ENCODE measurements at regions not wholly inside any gene's neighbourhood (a gene's known extent, or its start where the extent isn't known, plus 50 kb on each side); places are given as distances from the start of the nearest gene placed in this dataset.
"Not testable (repeated sequence)": the region's sequence is repeated elsewhere in the genome, so short reads cannot be mapped to it uniquely, and the experiment has no call there.

- peaks cover 16% of the 10 kb centered on the region for H3K4me1 Mint-ChIP-seq (ENCODE audit: low read depth)
- DNase-seq (ENCODE audit: low spot score) = no peak
- no peak overlapping the region for H3K4me3 Mint-ChIP-seq
- H3K36me3 Mint-ChIP-seq (ENCODE audit: low read depth) = no peaks in the 10 kb centered on the region
- no peak overlapping the region for H3K27ac Mint-ChIP-seq
- no peaks in the 10 kb centered on the region for H3K9me3 Mint-ChIP-seq
- H3K27me3 Mint-ChIP-seq (ENCODE audit: low read depth) = peaks cover 36% of the 10 kb centered on the region
These were observed 173.8 kb downstream of the TMEM26 start for GRCh38 chr10:61279400-61279799.

GRCh38 chr10:61278556-61278955 is 174.6 kb downstream of the TMEM26 start:
- Mint-ChIP-seq H3K27me3 (ENCODE audit: low read depth) (peaks cover 41% of the 10 kb centered on the region), H3K9me3 (no peaks in the 10 kb centered on the region), H3K36me3 (ENCODE audit: low read depth) (no peaks in the 10 kb centered on the region), H3K4me3 (no peak overlapping the region), H3K27ac (no peak overlapping the region), H3K4me1 (ENCODE audit: low read depth) (peaks cover 8% of the 10 kb centered on the region)
- DNase-seq (ENCODE audit: low spot score) = no peak

DNA sequence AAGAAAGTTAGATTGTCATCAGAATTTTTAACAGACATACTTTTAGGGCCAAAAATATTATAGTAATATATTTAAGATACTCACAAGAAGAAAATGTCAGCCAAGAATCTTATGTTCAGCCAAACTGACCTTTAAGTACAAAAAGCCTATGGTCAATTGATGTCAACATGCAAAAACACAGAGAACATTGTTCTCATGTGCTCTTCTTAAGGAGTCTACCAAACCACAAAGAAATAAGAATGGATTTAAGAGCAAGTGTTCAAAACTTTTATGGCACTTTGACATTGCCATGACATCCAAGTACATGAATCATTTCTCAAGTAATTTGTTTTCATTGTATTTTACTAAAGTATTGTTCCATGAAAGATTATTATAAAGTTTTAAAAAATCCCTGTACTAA is 180.4 kb downstream of the TMEM26 start:
- no peaks in the 10 kb centered on the region for H3K4me1 Mint-ChIP-seq (ENCODE audit: low read depth)
- H3K27me3 Mint-ChIP-seq (ENCODE audit: low read depth) = peaks cover 42% of the 10 kb centered on the region
- no peak overlapping the region for H3K4me3 Mint-ChIP-seq
- H3K9me3 Mint-ChIP-seq = no peaks in the 10 kb centered on the region
- no peak overlapping the region for H3K27ac Mint-ChIP-seq
- no peaks in the 10 kb centered on the region for H3K36me3 Mint-ChIP-seq (ENCODE audit: low read depth)
- no peak for DNase-seq (ENCODE audit: low spot score)

DNA sequence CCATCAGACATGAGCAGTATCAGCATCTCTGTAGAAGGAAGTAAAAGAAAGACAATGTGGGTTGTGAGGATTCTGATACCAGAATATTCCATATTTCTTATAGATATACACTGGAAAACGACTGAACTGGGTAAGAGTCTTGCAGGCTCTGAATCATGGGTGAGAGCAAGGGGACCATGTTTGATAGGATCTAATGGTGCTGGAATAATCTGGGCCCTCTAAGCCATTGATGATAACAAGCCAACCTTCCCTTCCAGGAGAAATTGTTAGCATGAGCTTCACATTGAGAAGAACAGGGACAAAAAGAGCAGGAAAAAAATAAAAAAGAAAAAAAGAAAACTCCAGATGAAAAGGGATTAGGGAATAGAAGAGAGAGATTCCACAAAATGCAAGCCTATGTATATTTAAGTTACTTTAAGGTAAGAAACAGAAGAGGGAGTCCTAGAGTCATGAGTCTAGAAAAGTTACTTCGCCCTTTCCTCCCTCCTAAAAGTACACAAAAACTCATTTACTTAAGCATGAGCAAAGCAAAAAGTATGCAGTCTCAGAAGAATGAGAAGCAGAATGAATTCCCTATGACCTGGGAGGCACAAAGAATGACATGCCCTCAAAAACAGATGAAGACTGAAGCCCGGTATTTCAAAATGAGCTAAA is 181.9 kb downstream of the TMEM26 start:
- Mint-ChIP-seq H3K27ac (no peak overlapping the region), H3K9me3 (no peaks in the 10 kb centered on the region), H3K4me3 (no peak overlapping the region), H3K4me1 (ENCODE audit: low read depth) (no peaks in the 10 kb centered on the region), H3K36me3 (ENCODE audit: low read depth) (no peaks in the 10 kb centered on the region), H3K27me3 (ENCODE audit: low read depth) (peaks cover 33% of the 10 kb centered on the region)
- DNase-seq (ENCODE audit: low spot score) = no peak

DNA sequence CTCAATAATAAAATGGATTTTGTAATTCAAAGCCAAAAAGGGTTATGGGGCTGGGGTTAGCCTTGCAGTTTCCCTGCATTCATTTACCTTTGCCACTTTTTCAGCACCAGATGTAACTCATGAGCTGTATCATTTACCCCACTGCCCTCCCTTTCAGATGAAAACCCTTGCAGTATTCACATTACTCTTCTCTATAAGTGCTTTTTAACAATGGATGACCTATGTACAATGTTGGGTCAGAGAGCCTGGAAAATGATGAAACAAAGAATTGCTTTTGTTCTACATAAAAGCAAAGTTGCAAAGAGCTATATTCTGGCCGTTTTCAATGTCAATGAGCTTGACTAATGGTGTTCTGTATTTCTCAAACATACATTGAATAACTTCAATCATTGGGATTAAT is 189.7 kb downstream of the TMEM26 start:
- Mint-ChIP-seq H3K27ac (no peak overlapping the region), H3K27me3 (ENCODE audit: low read depth) (peaks cover 9% of the 10 kb centered on the region), H3K4me3 (no peak overlapping the region)

DNA sequence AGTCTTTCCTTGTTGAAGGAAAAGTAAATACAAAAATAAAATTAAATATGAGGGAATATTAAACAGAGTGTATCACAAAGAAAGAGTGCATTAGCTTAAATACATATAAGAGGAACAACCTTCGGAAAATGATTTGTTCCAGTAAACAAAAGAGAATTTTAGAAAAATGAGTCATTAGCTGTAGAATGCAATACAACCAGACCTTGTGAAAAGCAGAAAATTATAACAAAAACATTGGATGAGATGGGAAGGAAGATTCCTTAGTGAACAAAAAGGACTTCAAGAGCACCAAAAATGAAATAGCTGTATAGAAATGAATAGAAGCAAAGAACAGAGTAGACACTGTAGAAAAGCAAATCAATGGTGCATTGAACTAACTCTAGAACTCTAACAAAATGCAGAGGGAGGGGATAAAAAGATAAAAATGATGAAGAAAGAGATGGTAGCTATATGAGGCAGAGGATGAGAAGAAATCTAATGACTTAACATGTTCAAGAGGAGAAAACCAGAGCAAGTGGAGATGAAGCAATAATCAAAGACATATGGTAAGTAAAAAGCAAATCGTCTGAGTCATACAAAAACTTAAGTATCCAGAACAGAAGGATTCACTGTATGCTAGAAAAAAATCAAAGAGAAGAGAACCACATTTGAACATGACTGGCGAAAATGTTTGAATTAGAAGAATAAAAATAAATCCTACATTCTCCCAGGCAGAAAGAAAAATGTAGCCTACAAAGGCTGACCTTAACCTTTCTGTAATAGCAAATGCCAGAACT is 190.5 kb downstream of the TMEM26 start:
- no peak overlapping the region for H3K4me3 Mint-ChIP-seq
- no peaks in the 10 kb centered on the region for H3K4me1 Mint-ChIP-seq (ENCODE audit: low read depth)
- no peak overlapping the region for H3K27ac Mint-ChIP-seq
- H3K27me3 Mint-ChIP-seq (ENCODE audit: low read depth) = peaks cover 7% of the 10 kb centered on the region
- no peak for DNase-seq (ENCODE audit: low spot score)
- no peaks in the 10 kb centered on the region for H3K9me3 Mint-ChIP-seq
- H3K36me3 Mint-ChIP-seq (ENCODE audit: low read depth) = no peaks in the 10 kb centered on the region

More for the DNA sequence above, 189.7 kb downstream of the TMEM26 start:
- H3K4me1 Mint-ChIP-seq (ENCODE audit: low read depth) = no peaks in the 10 kb centered on the region
- H3K36me3 Mint-ChIP-seq (ENCODE audit: low read depth) = no peaks in the 10 kb centered on the region
- no peaks in the 10 kb centered on the region for H3K9me3 Mint-ChIP-seq
- no peak for DNase-seq (ENCODE audit: low spot score)

DNA sequence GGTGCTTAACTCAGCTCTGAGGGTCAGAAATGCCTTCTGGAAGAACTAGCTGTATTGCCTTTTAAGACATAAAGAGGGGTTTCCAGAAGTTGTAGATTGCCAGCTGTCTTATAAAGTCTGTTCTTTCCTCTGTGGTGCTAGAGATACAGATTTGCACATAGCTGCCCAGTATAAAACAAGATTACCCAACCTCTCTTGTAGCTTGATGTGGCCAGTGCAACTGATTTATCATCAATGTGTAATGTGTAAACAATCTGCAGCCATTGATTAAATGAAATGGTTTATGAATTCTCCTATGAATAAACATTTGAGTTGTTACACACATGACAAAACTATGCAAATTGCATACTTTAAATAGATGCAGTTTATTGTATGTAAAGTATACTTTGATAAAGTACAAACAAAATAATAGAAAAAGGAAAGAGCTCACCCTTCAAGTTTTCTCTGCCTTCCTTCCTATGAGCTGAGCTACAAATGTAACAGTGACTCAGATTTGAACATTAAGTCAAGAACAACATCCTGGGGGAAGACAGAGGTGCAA is 195.2 kb downstream of the TMEM26 start:
- no peak overlapping the region for H3K4me3 Mint-ChIP-seq
- no peaks in the 10 kb centered on the region for H3K9me3 Mint-ChIP-seq
- DNase-seq (ENCODE audit: low spot score) = no peak
- no peak overlapping the region for H3K27ac Mint-ChIP-seq
- H3K4me1 Mint-ChIP-seq (ENCODE audit: low read depth) = no peaks in the 10 kb centered on the region
- peaks cover 8% of the 10 kb centered on the region for H3K27me3 Mint-ChIP-seq (ENCODE audit: low read depth)
- no peaks in the 10 kb centered on the region for H3K36me3 Mint-ChIP-seq (ENCODE audit: low read depth)

- H3K27me3 Mint-ChIP-seq (ENCODE audit: low read depth) = peaks cover 2% of the 10 kb centered on the region
- no peak overlapping the region for H3K27ac Mint-ChIP-seq
- H3K4me3 Mint-ChIP-seq = no peak overlapping the region
- H3K4me1 Mint-ChIP-seq (ENCODE audit: low read depth) = peaks cover 2% of the 10 kb centered on the region
- H3K36me3 Mint-ChIP-seq (ENCODE audit: low read depth) = no peaks in the 10 kb centered on the region
- DNase-seq (ENCODE audit: low spot score) = no peak
- H3K9me3 Mint-ChIP-seq = no peaks in the 10 kb centered on the region
These were observed 196.0 kb downstream of the TMEM26 start for GRCh38 chr10:61257136-61257535.

GRCh38 chr10:61252326-61252725 is 200.9 kb downstream of the TMEM26 start:
- DNase-seq (ENCODE audit: low spot score) = not testable (repeated sequence)

GRCh38 chr10:61251089-61251488 is 202.1 kb downstream of the TMEM26 start:
- H3K9me3 Mint-ChIP-seq = no peaks in the 10 kb centered on the region
- H3K4me1 Mint-ChIP-seq (ENCODE audit: low read depth) = peaks cover 2% of the 10 kb centered on the region
- H3K27me3 Mint-ChIP-seq (ENCODE audit: low read depth) = peaks cover 2% of the 10 kb centered on the region

More at GRCh38 chr10:61252326-61252725, 200.9 kb downstream of the TMEM26 start:
- H3K27ac Mint-ChIP-seq; H3K36me3 Mint-ChIP-seq (ENCODE audit: low read depth); H3K9me3 Mint-ChIP-seq; H3K4me3 Mint-ChIP-seq; H3K4me1 Mint-ChIP-seq (ENCODE audit: low read depth); H3K27me3 Mint-ChIP-seq (ENCODE audit: low read depth): not testable (repeated sequence)

DNA sequence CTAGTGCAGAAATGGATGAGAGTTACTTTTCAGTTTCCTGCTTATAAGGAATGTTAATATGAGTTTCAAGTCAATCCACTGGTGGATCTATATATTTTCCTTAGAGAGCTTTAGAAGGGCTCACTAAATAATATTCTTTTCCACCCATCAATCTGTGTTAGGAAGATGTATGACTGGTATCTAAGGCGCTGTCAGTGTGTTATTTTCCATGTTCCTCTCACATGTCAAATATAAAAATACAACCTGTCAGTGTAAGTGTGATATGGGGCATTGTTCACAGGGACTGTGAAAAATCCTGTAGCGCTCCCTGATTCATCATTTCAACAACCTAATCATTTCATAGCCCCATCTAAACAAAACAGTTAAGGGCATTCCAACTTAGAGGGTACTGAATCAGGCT is 203.1 kb downstream of the TMEM26 start:
- H3K4me3 Mint-ChIP-seq = no peak overlapping the region
- H3K27me3 Mint-ChIP-seq (ENCODE audit: low read depth) = peaks cover 2% of the 10 kb centered on the region
- no peak for DNase-seq (ENCODE audit: low spot score)
- H3K27ac Mint-ChIP-seq = no peak overlapping the region
- peaks cover 2% of the 10 kb centered on the region for H3K4me1 Mint-ChIP-seq (ENCODE audit: low read depth)
- H3K36me3 Mint-ChIP-seq (ENCODE audit: low read depth) = no peaks in the 10 kb centered on the region
- no peaks in the 10 kb centered on the region for H3K9me3 Mint-ChIP-seq

More at GRCh38 chr10:61251089-61251488, 202.1 kb downstream of the TMEM26 start:
- no peak for DNase-seq (ENCODE audit: low spot score)
- no peak overlapping the region for H3K4me3 Mint-ChIP-seq
- H3K36me3 Mint-ChIP-seq (ENCODE audit: low read depth) = no peaks in the 10 kb centered on the region
- no peak overlapping the region for H3K27ac Mint-ChIP-seq

- no peak for DNase-seq (ENCODE audit: low spot score)
- Mint-ChIP-seq H3K27me3 (ENCODE audit: low read depth) (no peaks in the 10 kb centered on the region), H3K4me3 (no peak overlapping the region), H3K9me3 (no peaks in the 10 kb centered on the region), H3K4me1 (ENCODE audit: low read depth) (peaks cover 2% of the 10 kb centered on the region), H3K36me3 (ENCODE audit: low read depth) (no peaks in the 10 kb centered on the region), H3K27ac (no peak overlapping the region)
These were observed 205.2 kb downstream of the TMEM26 start for GRCh38 chr10:61248013-61248412.

DNA sequence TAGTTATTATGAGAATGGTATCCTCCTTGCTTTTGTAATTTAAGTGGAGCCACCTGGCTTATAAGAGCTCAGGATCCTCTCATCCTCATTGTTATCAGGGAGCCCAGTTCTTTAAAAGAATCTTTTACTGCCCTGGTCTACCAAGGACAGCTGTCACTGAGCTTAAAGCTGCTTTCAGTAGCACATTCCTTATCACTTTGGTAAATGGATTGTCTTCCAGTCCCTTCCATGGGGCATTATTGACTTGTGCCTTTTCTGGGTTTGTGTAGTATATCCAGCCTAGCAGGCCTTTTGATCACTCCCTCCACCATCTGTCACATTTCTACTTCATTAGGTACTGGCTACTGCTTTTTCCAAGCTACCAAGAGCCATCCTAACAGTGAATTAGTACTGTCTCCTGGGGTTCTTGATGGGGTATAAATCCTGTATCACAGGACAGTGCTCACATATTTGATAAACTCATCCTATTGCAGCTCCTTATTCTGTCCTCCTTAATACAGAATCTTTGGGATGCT is 208.9 kb downstream of the TMEM26 start:
- Mint-ChIP-seq H3K4me1 (ENCODE audit: low read depth) (no peaks in the 10 kb centered on the region), H3K36me3 (ENCODE audit: low read depth) (no peaks in the 10 kb centered on the region), H3K4me3 (no peak overlapping the region), H3K27me3 (ENCODE audit: low read depth) (no peaks in the 10 kb centered on the region), H3K27ac (no peak overlapping the region), H3K9me3 (no peaks in the 10 kb centered on the region)
- DNase-seq (ENCODE audit: low spot score) = no peak

- Mint-ChIP-seq H3K36me3 (ENCODE audit: low read depth) (no peaks in the 10 kb centered on the region), H3K9me3 (peaks cover 5% of the 10 kb centered on the region), H3K4me1 (ENCODE audit: low read depth) (no peaks in the 10 kb centered on the region), H3K27me3 (ENCODE audit: low read depth) (no peaks in the 10 kb centered on the region), H3K4me3 (no peak overlapping the region), H3K27ac (no peak overlapping the region)
- no peak for DNase-seq (ENCODE audit: low spot score)
These were observed 220.4 kb downstream of the TMEM26 start for GRCh38 chr10:61232780-61233179.

All from T-helper 2 cell treated with Interferon-gamma antibody and Interleukin-4, amounts not matched to agents 5 μg/mL and 100 μg/mL, for 36 hours (primary cell).